Keratinocyte (primary cell): ENCODE measurements at regions not wholly inside any gene's neighbourhood (a gene's known extent, or its start where the extent isn't known, plus 50 kb on each side); places are given as distances from the start of the nearest gene placed in this dataset.

Source experiments
- DNase-seq: peaks from one replicate; pipeline ENCODE4 v3.0.0-alpha.2; 2011; ENCODE audit warnings: low read depth, missing footprints, low spot score
- FAIRE-seq: peaks from 2 replicates; lab custom pipeline; 2011; peaks lifted over from hg19 to GRCh38; lab: Jason Lieb, UNC
- H2AFZ ChIP-seq: 2 replicates; pipeline ENCODE4 v1.6.0; 2012; ENCODE audit warnings: low read length, control low read depth, inconsistent platforms; ENCODE audit not compliant: control insufficient read depth
- H3K27ac ChIP-seq: 2 replicates; pipeline ENCODE4 v1.5.1; 2011; ENCODE audit warnings: low read length; ENCODE audit not compliant: control insufficient read depth, insufficient read depth
- H3K27me3 ChIP-seq: 3 replicates; pipeline ENCODE4 v1.6.0; 2011; ENCODE audit warnings: low read length; ENCODE audit not compliant: control insufficient read depth, insufficient read depth; ENCODE audit errors: extremely low read depth
- H3K36me3 ChIP-seq, 2 experiments: 2 replicates in 1 of 2; 3 replicates in 1 of 2; pipeline ENCODE4 v1.5.1; 2011; ENCODE audit warnings: low read length in 2 of 2, mild to moderate bottlenecking in 1 of 2; ENCODE audit not compliant: control insufficient read depth in 2 of 2, insufficient read depth in 2 of 2; ENCODE audit errors: extremely low read depth in 1 of 2
- H3K4me1 ChIP-seq: 3 replicates; pipeline ENCODE4 v1.5.1; 2011; ENCODE audit warnings: low read length; ENCODE audit not compliant: control insufficient read depth, insufficient read depth; ENCODE audit errors: extremely low read depth
- H3K4me2 ChIP-seq: 3 replicates; pipeline ENCODE4 v1.6.0; 2011; ENCODE audit warnings: low read depth, low read length; ENCODE audit not compliant: control insufficient read depth, insufficient read depth; ENCODE audit errors: extremely low read depth
- H3K4me3 ChIP-seq, 3 experiments: fragments of 200-600 bp in 1 of 3; sonication (generic) in 1 of 3; 2 replicates in 2 of 3; 3 replicates in 1 of 3; pipeline ENCODE4 v1.5.1; 2011 to 2016; ENCODE audit warnings: low read length in 3 of 3, mild to moderate bottlenecking in 3 of 3, control low read depth in 2 of 3, inconsistent platforms in 1 of 3, low read depth in 1 of 3, mixed read lengths in 1 of 3, mixed run types in 1 of 3, moderate library complexity in 1 of 3; ENCODE audit not compliant: control insufficient read depth in 2 of 3, insufficient read depth in 2 of 3; ENCODE audit errors: extremely low read depth in 1 of 3
- H3K79me2 ChIP-seq: 2 replicates; pipeline ENCODE4 v1.6.0; 2012; ENCODE audit warnings: low read length; ENCODE audit not compliant: control insufficient read depth, insufficient read depth
- H3K9ac ChIP-seq: 3 replicates; pipeline ENCODE4 v1.6.0; 2011; ENCODE audit warnings: low read length; ENCODE audit not compliant: control insufficient read depth, insufficient read depth; ENCODE audit errors: extremely low read depth
- H3K9me1 ChIP-seq: 3 replicates; pipeline ENCODE4 v1.6.0; 2011; ENCODE audit warnings: low read length; ENCODE audit not compliant: control insufficient read depth, insufficient read depth; ENCODE audit errors: extremely low read depth
- H3K9me3 ChIP-seq: 2 replicates; pipeline ENCODE4 v1.5.1; 2012; ENCODE audit warnings: low read depth, low read length; ENCODE audit not compliant: control insufficient read depth
- H4K20me1 ChIP-seq: 3 replicates; pipeline ENCODE4 v1.6.0; 2011; ENCODE audit warnings: low read length; ENCODE audit not compliant: control insufficient read depth, insufficient read depth; ENCODE audit errors: extremely low read depth
- CTCF ChIP-seq, 3 experiments: IDR thresholded peaks in 1 of 3; conservative IDR thresholded peaks in 1 of 3; optimal IDR thresholded peaks in 1 of 3; 2 replicates in 2 of 3; 3 replicates in 1 of 3; pipeline versions ENCODE3 to v1.5.1; 2011; ENCODE audit warnings: low read length in 3 of 3, mild to moderate bottlenecking in 3 of 3, moderate library complexity in 2 of 3, control low read depth in 1 of 3, inconsistent platforms in 1 of 3; ENCODE audit not compliant: insufficient read depth in 2 of 3; ENCODE audit errors: extremely low read depth in 1 of 3
- EZH2 ChIP-seq: IDR thresholded peaks from one replicate; pipeline ENCODE4 v1.6.1; 2012; ENCODE audit warnings: inconsistent platforms, mild to moderate bottlenecking, low read length, moderate library complexity
- dilution Hi-C: fragments of 300-500 bp; cut with MboI; formaldehyde crosslinking; loops from one replicate; pipeline ENCODE4 v1.7.0; 2020; ENCODE audit warnings: low sequenced_read_pairs; ENCODE audit not compliant: extremely low pct_ligation_motif_present

GRCh38 chr1:188406636-188407035, 1577.9 kb downstream of the PLA2G4A start:
- no peaks in the 10 kb centered on the region for H3K4me1 ChIP-seq
- TF ChIP-seq CTCF (optimal IDR thresholded peaks at IDR 0.05 in 1 of 3, IDR thresholded peaks at IDR 0.05 in 1 of 3, conservative IDR thresholded peaks at IDR 0.05 in 1 of 3; ENCODE audit: extremely low read depth in 1 of 3, insufficient read depth in 2 of 3, low read length in 3 of 3) (no peak), EZH2 (no peak)

GRCh38 chr1:188420177-188420576, 1591.4 kb downstream of the PLA2G4A start:
- no peaks in the 10 kb centered on the region for H3K9me3 ChIP-seq
- DNase-seq (no peak), FAIRE-seq (no peak)
- H3K36me3 ChIP-seq = no peaks in the 10 kb centered on the region
- dilution Hi-C loops = no loop called here
- no peak overlapping the region for H3K27ac ChIP-seq
- H3K4me1 ChIP-seq = no peaks in the 10 kb centered on the region
- H3K79me2 ChIP-seq = no peaks in the 10 kb centered on the region
- no peaks in the 10 kb centered on the region for H3K27me3 ChIP-seq
- H3K4me2 ChIP-seq = no peak overlapping the region
- no peak overlapping the region for H2AFZ ChIP-seq
- H4K20me1 ChIP-seq = no peaks in the 10 kb centered on the region
- no peak overlapping the region for H3K9ac ChIP-seq
- no peak for TF ChIP-seq EZH2
- no peaks in the 10 kb centered on the region for H3K9me1 ChIP-seq
- no peak overlapping the region for H3K4me3 ChIP-seq

More at GRCh38 chr1:188406636-188407035, 1577.9 kb downstream of the PLA2G4A start:
- no peak for DNase-seq
- Histone ChIP-seq H3K27ac (no peak overlapping the region), H3K9me1 (no peaks in the 10 kb centered on the region), H2AFZ (no peak overlapping the region), H4K20me1 (no peaks in the 10 kb centered on the region), H3K9ac (no peak overlapping the region), H3K4me2 (no peak overlapping the region), H3K79me2 (no peaks in the 10 kb centered on the region), H3K9me3 (no peaks in the 10 kb centered on the region), H3K4me3 (no peak overlapping the region), H3K27me3 (no peaks in the 10 kb centered on the region), H3K36me3 (no peaks in the 10 kb centered on the region)
- no peak for FAIRE-seq
- dilution Hi-C loops = no loop called here

- dilution Hi-C loops = no loop called here
Measured at GRCh38 chr1:188423073-188423472, 1594.3 kb downstream of the PLA2G4A start.

More at GRCh38 chr1:188423073-188423472, 1594.3 kb downstream of the PLA2G4A start:
- H4K20me1 ChIP-seq = no peaks in the 10 kb centered on the region
- H3K4me1 ChIP-seq = no peaks in the 10 kb centered on the region
- no peak overlapping the region for H3K27ac ChIP-seq
- no peak for TF ChIP-seq EZH2
- TF ChIP-seq CTCF (optimal IDR thresholded peaks at IDR 0.05 in 1 of 3, IDR thresholded peaks at IDR 0.05 in 1 of 3, conservative IDR thresholded peaks at IDR 0.05 in 1 of 3; ENCODE audit: extremely low read depth in 1 of 3, insufficient read depth in 2 of 3, low read length in 3 of 3) = no peak
- H3K4me2 ChIP-seq = no peak overlapping the region
- DNase-seq = no peak
- no peaks in the 10 kb centered on the region for H3K79me2 ChIP-seq
- H3K9me1 ChIP-seq = no peaks in the 10 kb centered on the region
- H2AFZ ChIP-seq = no peak overlapping the region
- no peak overlapping the region for H3K4me3 ChIP-seq
- no peaks in the 10 kb centered on the region for H3K9me3 ChIP-seq
- H3K27me3 ChIP-seq = no peaks in the 10 kb centered on the region
- H3K9ac ChIP-seq = no peak overlapping the region
- no peak for FAIRE-seq
- no peaks in the 10 kb centered on the region for H3K36me3 ChIP-seq
